ENCODE measurements at regions not wholly inside any gene's neighbourhood (a gene's known extent, or its start where the extent isn't known, plus 50 kb on each side); places are given as distances from the start of the nearest gene placed in this dataset.

DNA sequence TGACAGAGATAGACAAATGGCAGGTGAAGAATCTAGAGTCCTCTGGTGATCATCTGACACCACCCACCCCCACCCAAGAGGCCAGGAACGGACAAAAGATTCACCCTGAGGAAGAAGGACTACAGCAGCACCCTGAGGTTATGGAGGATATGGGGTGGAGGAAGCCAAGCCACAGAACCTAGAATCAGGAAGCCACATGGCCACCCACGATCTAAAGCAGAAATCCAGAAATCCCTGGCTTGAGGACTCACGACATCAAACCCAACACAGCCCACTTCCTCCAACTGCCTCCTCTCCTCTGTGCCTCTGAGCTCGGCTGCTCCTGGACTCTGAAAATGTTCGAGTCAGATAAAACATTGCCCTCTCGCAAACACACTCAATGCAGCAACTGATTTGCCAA, 364.3 kb downstream of the SHANK2 start:
- DNase-seq (ENCODE audit: low spot score), result no peak
- in situ Hi-C loops (cut with MboI; ENCODE audit: low sequenced_read_pairs, unreplicated experiment), result no loop called here
- TF ChIP-seq, protein P1, sequence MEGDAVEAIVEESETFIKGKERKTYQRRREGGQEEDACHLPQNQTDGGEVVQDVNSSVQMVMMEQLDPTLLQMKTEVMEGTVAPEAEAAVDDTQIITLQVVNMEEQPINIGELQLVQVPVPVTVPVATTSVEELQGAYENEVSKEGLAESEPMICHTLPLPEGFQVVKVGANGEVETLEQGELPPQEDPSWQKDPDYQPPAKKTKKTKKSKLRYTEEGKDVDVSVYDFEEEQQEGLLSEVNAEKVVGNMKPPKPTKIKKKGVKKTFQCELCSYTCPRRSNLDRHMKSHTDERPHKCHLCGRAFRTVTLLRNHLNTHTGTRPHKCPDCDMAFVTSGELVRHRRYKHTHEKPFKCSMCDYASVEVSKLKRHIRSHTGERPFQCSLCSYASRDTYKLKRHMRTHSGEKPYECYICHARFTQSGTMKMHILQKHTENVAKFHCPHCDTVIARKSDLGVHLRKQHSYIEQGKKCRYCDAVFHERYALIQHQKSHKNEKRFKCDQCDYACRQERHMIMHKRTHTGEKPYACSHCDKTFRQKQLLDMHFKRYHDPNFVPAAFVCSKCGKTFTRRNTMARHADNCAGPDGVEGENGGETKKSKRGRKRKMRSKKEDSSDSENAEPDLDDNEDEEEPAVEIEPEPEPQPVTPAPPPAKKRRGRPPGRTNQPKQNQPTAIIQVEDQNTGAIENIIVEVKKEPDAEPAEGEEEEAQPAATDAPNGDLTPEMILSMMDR (IDR thresholded peaks at IDR 0.05; ENCODE audit: borderline replicate concordance, control extremely low read depth, extremely low read depth, insufficient read depth, missing control alignments), result no peak

DNA sequence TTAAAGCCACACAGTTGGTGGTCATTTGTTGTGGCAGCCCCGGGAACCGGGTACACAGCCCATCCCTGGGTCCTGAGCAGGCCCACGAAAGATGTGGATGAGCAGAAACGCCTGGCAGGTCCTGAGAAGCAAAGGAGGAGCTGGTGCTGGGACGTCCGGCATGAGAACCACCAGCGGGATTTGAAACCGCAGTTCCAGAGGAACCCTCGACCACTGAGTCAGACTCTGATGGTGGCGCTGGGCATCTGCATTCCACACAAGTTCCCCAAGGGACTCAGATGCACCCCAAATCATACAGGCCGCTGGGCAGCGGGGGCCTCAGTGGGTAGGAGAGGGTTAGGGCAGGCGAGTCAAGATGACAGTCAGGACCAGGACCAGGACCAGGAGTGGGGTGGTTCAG, 363.0 kb downstream of the SHANK2 start:
- TF ChIP-seq, protein P1 (IDR thresholded peaks at IDR 0.05; ENCODE audit: borderline replicate concordance, control extremely low read depth, extremely low read depth, insufficient read depth, missing control alignments), result no peak
- DNase-seq (ENCODE audit: low spot score), result no peak
- in situ Hi-C loops (cut with MboI; ENCODE audit: low sequenced_read_pairs, unreplicated experiment), result no loop called here

DNA sequence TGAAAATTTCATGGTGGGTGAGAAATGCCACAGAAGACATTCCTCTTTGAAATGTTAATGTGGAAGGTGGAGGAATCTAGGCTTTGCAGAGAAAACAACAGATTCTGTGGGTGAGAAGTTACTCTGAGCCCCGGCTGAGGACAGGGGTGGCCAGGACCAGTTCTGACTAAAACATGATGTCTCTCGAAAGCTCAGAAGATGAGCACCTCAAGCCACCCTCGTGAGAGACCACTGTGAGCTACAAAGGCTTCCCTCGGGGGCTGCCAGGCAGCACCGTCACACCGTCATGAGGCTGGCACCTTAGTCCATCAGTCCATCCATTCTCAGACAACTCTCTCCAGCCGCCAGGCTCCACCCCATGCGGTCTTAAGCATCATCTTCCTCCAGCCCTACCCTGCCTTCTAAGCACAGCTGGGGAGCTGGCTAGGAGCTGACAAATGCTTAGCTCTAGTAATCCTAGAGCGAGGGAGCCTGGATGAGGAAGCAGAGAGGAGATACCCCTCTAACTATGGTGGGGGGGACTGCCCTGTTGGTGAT, 360.5 kb downstream of the SHANK2 start:
- TF ChIP-seq, protein P1 (IDR thresholded peaks at IDR 0.05; ENCODE audit: borderline replicate concordance, control extremely low read depth, extremely low read depth, insufficient read depth, missing control alignments), result no peak
- in situ Hi-C loops (cut with MboI; ENCODE audit: low sequenced_read_pairs, unreplicated experiment), result no loop called here
- no peak for DNase-seq (ENCODE audit: low spot score)

DNA sequence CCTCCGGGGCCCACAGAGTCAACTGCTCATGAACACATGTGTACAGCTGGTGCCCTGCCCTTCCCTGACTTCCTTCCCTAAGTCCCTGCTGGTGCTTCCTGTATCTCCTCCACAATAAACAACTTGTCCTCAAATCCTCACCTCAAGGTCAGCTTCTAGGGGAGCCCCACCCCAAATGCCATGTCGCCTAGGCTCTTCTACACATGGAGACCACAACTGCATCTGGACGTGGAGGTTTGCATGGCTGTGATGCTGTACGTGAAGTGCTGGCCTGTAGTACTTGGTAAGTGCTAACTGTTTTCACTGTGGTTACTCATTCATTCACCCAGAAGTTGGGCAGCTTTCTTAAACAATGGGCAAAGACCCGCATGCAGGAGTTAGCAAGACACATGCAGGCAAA, 359.5 kb downstream of the SHANK2 start:
- in situ Hi-C loops (cut with MboI; ENCODE audit: low sequenced_read_pairs, unreplicated experiment), result no loop called here
- TF ChIP-seq, protein P1 (IDR thresholded peaks at IDR 0.05; ENCODE audit: borderline replicate concordance, control extremely low read depth, extremely low read depth, insufficient read depth, missing control alignments), result no peak

DNA sequence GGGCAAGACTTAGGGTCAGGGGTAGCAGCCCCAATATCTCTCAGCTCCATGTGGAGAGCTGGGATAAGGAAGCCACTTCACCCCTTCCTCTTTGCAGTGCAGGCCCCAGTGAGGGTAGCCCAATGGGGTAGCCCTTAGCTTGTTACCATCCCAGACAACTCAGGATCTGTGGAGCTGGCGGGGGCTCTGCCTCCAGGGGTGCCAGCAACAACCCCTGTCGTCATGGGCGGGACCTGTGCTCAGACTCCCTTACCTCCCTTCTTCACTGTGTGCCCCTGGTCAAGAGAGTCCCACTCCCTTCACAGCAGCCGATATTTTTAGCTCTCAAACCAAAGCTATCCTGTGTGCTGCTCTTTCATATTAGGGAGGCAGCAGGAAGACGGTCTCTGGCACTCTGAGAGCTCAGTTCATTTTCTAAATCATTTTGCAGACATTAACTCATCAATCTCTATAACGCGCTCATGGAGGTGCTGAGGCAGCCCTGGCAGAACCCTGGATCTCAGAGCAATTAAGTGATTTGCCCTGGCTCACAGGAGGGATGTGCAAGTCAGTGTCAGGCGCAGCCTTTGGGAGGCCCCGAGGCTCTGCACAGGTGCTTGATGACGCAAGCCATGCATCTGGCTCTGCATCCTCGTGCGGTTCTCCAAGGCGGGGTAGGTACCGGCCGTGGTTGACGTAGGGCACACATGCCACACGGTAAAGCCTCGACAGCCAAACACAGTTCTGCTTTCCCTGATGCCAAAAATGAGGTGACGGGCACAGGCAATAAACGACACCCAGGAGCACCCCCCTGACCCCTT, 357.6 kb downstream of the SHANK2 start:
- DNase-seq (ENCODE audit: low spot score), result no peak
- TF ChIP-seq, protein P1 (IDR thresholded peaks at IDR 0.05; ENCODE audit: borderline replicate concordance, control extremely low read depth, extremely low read depth, insufficient read depth, missing control alignments), result no peak
- in situ Hi-C loops (cut with MboI; ENCODE audit: low sequenced_read_pairs, unreplicated experiment), result no loop called here

More for the DNA sequence above, 359.5 kb downstream of the SHANK2 start:
- DNase-seq (ENCODE audit: low spot score), result no peak

DNA sequence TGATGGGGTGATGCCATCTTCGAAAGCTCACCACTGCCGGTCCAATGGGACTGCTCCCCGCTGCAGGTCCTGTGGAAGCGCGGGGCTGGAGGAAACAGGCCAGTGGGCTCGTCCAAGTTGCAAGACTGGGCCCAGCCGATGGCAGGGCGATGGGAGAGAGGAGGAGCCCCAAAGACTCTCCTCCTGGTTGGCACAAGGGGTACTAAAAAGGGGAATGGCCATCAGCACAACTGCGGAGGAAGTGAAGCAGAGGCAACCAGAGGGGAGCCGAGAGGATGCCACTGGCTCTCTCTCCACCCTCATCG, 357.1 kb downstream of the SHANK2 start:
- TF ChIP-seq, protein P1 (IDR thresholded peaks at IDR 0.05; ENCODE audit: borderline replicate concordance, control extremely low read depth, extremely low read depth, insufficient read depth, missing control alignments), result no peak
- in situ Hi-C loops (cut with MboI; ENCODE audit: low sequenced_read_pairs, unreplicated experiment), result no loop called here
- no peak for DNase-seq (ENCODE audit: low spot score)
